HFF-Myc (cell line): ENCODE measurements at regions not wholly inside any gene's neighbourhood (a gene's known extent, or its start where the extent isn't known, plus 50 kb on each side); places are given as distances from the start of the nearest gene placed in this dataset.

Experiments
- DNase-seq: peaks from one replicate; pipeline ENCODE4 v3.0.0-alpha.2; 2011; ENCODE audit warnings: low read depth; ENCODE audit errors: extremely low read depth
- H3K4me3 ChIP-seq: replicated peaks from 2 replicates; pipeline ENCODE4 v1.5.1; 2011; ENCODE audit warnings: low read depth, mild to moderate bottlenecking, control low read depth, low read length
- CTCF ChIP-seq: IDR thresholded peaks from 2 replicates; pipeline ENCODE4 v1.5.1; 2012; ENCODE audit warnings: mild to moderate bottlenecking, low read depth, low read length, control low read depth; ENCODE audit errors: missing control alignments

GRCh38 chr14:26959437-26959836 lies 361.6 kb upstream of the NOVA1 start:
- no peak overlapping the region for H3K4me3 ChIP-seq
- TF ChIP-seq CTCF = no peak
- DNase-seq = no peak

GRCh38 chr14:26959972-26960660 lies 362.3 kb upstream of the NOVA1 start:
- TF ChIP-seq CTCF = no peak
- no peak for DNase-seq
- H3K4me3 ChIP-seq = no peak overlapping the region

GRCh38 chr14:26963711-26964110 lies 365.9 kb upstream of the NOVA1 start:
- no peak for TF ChIP-seq CTCF
- H3K4me3 ChIP-seq = no peak overlapping the region
- no peak for DNase-seq

- no peak for TF ChIP-seq CTCF
- H3K4me3 ChIP-seq = no peak overlapping the region
These were observed 367.7 kb upstream of the NOVA1 start for GRCh38 chr14:26965490-26965889.

GRCh38 chr14:26966908-26967307 lies 369.1 kb upstream of the NOVA1 start:
- TF ChIP-seq CTCF = no peak
- DNase-seq = no peak
- no peak overlapping the region for H3K4me3 ChIP-seq

More at GRCh38 chr14:26965490-26965889, 367.7 kb upstream of the NOVA1 start:
- no peak for DNase-seq

GRCh38 chr14:26974965-26975364 lies 377.1 kb upstream of the NOVA1 start:
- no peak overlapping the region for H3K4me3 ChIP-seq
- no peak for TF ChIP-seq CTCF

GRCh38 chr14:26982071-26982470 lies 384.2 kb upstream of the NOVA1 start:
- no peak for TF ChIP-seq CTCF
- H3K4me3 ChIP-seq = no peak overlapping the region
- DNase-seq = no peak

More at GRCh38 chr14:26974965-26975364, 377.1 kb upstream of the NOVA1 start:
- DNase-seq = no peak
